ENCODE measurements at regions not wholly inside any gene's neighbourhood (a gene's known extent, or its start where the extent isn't known, plus 50 kb on each side); places are given as distances from the start of the nearest gene placed in this dataset.
A peak's percentile ranks its signal among the peaks of the same experiment; 100 is the strongest.

DNA sequence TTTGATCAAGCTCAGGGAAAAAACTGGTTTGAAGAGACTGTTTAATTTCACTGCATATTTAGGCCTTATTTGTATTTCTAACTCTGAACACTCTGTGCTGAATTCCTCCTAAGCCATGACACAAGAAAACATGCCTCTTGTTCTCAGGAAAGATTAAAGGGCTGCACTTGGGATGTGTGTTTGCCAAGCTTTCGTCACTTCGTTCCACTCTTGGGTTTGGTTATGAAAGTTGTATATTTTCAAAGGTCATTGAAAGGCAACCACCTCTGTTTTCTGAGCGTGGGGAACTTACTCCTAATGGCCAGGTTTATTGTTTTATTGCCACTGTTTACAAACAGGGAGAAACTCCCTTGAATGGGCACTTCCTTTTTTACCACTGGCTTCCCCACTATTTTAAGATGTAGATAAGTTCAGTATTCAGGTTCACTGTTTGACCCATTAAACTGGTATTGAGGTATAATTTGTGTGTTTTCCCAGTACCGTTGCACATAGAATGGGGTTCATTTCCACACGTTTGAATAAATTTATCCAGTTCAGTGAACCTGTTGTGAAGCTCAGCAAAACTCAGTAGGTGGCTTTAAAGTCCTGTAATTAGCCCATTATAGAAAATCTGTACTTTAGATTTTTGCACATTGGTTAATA lies 65.3 kb downstream of the NKX2-1 start (continued):
- no peak for TF ChIP-seq PITX1 (CRISPR knock-in tag; IDR thresholded peaks at IDR 0.05)
- TF ChIP-seq SP5 (CRISPR knock-in tag; IDR thresholded peaks at IDR 0.05; ENCODE audit: borderline replicate concordance, low read depth): no peak
- TF ChIP-seq, protein P1, sequence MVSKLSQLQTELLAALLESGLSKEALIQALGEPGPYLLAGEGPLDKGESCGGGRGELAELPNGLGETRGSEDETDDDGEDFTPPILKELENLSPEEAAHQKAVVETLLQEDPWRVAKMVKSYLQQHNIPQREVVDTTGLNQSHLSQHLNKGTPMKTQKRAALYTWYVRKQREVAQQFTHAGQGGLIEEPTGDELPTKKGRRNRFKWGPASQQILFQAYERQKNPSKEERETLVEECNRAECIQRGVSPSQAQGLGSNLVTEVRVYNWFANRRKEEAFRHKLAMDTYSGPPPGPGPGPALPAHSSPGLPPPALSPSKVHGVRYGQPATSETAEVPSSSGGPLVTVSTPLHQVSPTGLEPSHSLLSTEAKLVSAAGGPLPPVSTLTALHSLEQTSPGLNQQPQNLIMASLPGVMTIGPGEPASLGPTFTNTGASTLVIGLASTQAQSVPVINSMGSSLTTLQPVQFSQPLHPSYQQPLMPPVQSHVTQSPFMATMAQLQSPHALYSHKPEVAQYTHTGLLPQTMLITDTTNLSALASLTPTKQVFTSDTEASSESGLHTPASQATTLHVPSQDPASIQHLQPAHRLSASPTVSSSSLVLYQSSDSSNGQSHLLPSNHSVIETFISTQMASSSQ (IDR thresholded peaks at IDR 0.05; ENCODE audit: low read depth): no peak
- TF ChIP-seq, protein P1 (CRISPR knock-in tag; IDR thresholded peaks at IDR 0.05; ENCODE audit: borderline replicate concordance): no peak
- no peak for TF ChIP-seq SMYD3 (CRISPR knock-in tag; IDR thresholded peaks at IDR 0.05)
- no peak for TF ChIP-seq SOX13 (IDR thresholded peaks at IDR 0.05)
- TF ChIP-seq SOX13 (CRISPR knock-in tag; conservative IDR thresholded peaks at IDR 0.05 in 1 of 2, IDR thresholded peaks at IDR 0.05 in 1 of 2): 0 out of 4 replicates have a peak, but pooled peaks of 1 of the 2 experiments have one; percentile 37
- no peak for TF ChIP-seq HNRNPLL (IDR thresholded peaks at IDR 0.05; ENCODE audit: low read depth, low read length, poor library complexity, severe bottlenecking)
- TF ChIP-seq ZNF703 (CRISPR knock-in tag; IDR thresholded peaks at IDR 0.05; ENCODE audit: borderline replicate concordance): no peak
- no peak for TF ChIP-seq ZNF816 (CRISPR knock-in tag; IDR thresholded peaks at IDR 0.05; ENCODE audit: borderline replicate concordance)
- no peak for TF ChIP-seq TMF1 (CRISPR knock-in tag; IDR thresholded peaks at IDR 0.05; ENCODE audit: low read depth)
- TF ChIP-seq, protein P2, sequence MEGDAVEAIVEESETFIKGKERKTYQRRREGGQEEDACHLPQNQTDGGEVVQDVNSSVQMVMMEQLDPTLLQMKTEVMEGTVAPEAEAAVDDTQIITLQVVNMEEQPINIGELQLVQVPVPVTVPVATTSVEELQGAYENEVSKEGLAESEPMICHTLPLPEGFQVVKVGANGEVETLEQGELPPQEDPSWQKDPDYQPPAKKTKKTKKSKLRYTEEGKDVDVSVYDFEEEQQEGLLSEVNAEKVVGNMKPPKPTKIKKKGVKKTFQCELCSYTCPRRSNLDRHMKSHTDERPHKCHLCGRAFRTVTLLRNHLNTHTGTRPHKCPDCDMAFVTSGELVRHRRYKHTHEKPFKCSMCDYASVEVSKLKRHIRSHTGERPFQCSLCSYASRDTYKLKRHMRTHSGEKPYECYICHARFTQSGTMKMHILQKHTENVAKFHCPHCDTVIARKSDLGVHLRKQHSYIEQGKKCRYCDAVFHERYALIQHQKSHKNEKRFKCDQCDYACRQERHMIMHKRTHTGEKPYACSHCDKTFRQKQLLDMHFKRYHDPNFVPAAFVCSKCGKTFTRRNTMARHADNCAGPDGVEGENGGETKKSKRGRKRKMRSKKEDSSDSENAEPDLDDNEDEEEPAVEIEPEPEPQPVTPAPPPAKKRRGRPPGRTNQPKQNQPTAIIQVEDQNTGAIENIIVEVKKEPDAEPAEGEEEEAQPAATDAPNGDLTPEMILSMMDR (CRISPR knock-in tag; IDR thresholded peaks at IDR 0.05): no peak
- TF ChIP-seq XBP1 (CRISPR knock-in tag; IDR thresholded peaks at IDR 0.05): no peak
- TF ChIP-seq NFKB2 (CRISPR knock-in tag; IDR thresholded peaks at IDR 0.05; ENCODE audit: borderline replicate concordance): no peak
- TF ChIP-seq SRY (CRISPR knock-in tag; IDR thresholded peaks at IDR 0.05): no peak
- TF ChIP-seq THYN1 (CRISPR knock-in tag; IDR thresholded peaks at IDR 0.05; ENCODE audit: borderline replicate concordance, low read depth): no peak
- TF ChIP-seq ZNF343 (CRISPR knock-in tag; IDR thresholded peaks at IDR 0.05): no peak
- TF ChIP-seq HMG20B (CRISPR knock-in tag; conservative IDR thresholded peaks at IDR 0.05): no peak
- no peak for TF ChIP-seq SRSF1 (optimal IDR thresholded peaks at IDR 0.05; ENCODE audit: low read depth, low read length)
- TF ChIP-seq PAX8 (CRISPR knock-in tag; IDR thresholded peaks at IDR 0.05; ENCODE audit: borderline replicate concordance): no peak
- TF ChIP-seq HIVEP1 (CRISPR knock-in tag; IDR thresholded peaks at IDR 0.05): no peak
- no peak for TF ChIP-seq ZNF546 (CRISPR knock-in tag; conservative IDR thresholded peaks at IDR 0.05)
- TF ChIP-seq, protein P3, sequence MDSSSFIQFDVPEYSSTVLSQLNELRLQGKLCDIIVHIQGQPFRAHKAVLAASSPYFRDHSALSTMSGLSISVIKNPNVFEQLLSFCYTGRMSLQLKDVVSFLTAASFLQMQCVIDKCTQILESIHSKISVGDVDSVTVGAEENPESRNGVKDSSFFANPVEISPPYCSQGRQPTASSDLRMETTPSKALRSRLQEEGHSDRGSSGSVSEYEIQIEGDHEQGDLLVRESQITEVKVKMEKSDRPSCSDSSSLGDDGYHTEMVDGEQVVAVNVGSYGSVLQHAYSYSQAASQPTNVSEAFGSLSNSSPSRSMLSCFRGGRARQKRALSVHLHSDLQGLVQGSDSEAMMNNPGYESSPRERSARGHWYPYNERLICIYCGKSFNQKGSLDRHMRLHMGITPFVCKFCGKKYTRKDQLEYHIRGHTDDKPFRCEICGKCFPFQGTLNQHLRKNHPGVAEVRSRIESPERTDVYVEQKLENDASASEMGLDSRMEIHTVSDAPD (CRISPR knock-in tag; IDR thresholded peaks at IDR 0.05): no peak
- no peak for TF ChIP-seq ESRRA (CRISPR knock-in tag; IDR thresholded peaks at IDR 0.05; ENCODE audit: low read depth)

Data from HepG2 (cell line).